ENCODE measurements at regions not wholly inside any gene's neighbourhood (a gene's known extent, or its start where the extent isn't known, plus 50 kb on each side); places are given as distances from the start of the nearest gene placed in this dataset.
"Not testable (repeated sequence)": the region's sequence is repeated elsewhere in the genome, so short reads cannot be mapped to it uniquely, and the experiment has no call there.

DNA sequence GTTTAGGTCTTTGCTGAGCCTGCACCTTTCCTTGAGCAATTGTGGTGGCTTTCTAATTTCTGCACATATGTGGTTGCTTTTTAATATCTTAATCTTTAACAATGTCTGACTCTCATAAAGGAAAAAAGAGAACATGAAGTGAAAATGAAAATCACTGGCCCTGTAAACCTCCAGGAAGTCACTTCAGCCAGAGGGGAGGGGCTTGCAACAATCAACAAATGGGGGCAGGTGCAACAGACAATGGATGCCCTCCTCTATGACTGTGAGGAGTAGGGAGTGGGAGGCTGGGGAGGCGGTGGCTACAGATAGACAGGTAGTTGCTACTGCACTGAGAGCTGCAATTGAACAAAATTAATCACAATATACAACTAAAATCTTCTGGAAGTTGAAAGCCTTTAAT is 1377.4 kb downstream of the XPNPEP1 start:
- Mint-ChIP-seq H3K4me1 (ENCODE audit: low read depth) (no peaks in the 10 kb centered on the region), H3K27me3 (no peaks in the 10 kb centered on the region), H3K27ac (no peak overlapping the region), H3K4me3 (no peak overlapping the region), H3K9me3 (no peaks in the 10 kb centered on the region), H3K36me3 (ENCODE audit: low read depth) (no peaks in the 10 kb centered on the region)

DNA sequence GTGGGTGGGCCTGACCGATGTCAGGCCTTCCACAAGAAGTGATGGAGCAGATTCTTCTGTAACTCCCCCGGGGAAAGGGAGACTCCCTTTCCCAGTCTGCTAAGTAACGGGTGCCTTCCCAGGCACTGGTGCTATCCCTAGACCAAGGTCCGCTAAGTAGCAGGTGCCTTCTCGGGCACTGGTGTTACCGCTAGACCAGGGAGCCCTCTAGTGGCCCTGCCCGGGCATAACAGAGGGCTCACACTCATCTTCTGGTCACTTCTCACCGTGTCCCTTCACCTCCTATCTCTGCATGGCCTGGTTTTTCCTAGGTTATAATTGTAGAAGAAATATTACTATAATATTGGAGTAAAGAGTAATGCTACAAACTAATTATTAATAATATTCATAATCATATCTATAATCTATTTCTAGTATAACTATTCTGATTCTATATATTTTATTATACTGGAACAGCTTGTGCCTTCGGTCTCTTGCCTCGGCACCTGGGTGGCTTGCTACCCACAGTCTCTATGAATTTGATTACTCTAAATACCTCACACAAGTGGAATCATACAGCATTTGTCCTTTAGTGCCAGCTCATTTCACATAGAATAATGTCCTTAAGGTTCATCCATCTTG is 1378.7 kb downstream of the XPNPEP1 start:
- Mint-ChIP-seq H3K9me3 (no peaks in the 10 kb centered on the region), H3K36me3 (ENCODE audit: low read depth) (no peaks in the 10 kb centered on the region), H3K4me3 (no peak overlapping the region), H3K4me1 (ENCODE audit: low read depth) (no peaks in the 10 kb centered on the region), H3K27me3 (no peaks in the 10 kb centered on the region), H3K27ac (no peak overlapping the region)

DNA sequence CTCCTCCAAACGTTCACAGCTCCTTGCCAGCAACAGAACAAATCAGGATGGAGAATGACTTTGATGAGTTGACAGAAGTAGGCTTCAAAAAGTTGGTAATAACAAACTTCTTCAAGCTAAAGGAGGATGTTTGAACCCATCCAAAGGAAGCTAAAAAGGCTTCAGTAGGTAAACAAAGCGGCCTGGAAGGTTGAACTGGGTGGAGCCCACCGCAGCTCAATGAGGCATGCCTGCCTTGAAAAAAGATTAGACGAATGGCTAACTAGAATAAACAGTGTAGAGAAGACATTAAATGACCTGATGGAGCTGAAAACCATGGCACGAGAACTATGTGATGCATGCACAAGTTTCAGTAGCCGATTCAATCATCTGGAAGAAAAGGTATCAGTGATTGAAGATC is 1369.0 kb upstream of the SORCS1 start:
- not testable (repeated sequence) for H3K9me3 Mint-ChIP-seq; H3K27ac Mint-ChIP-seq; H3K4me1 Mint-ChIP-seq (ENCODE audit: low read depth); H3K4me3 Mint-ChIP-seq; H3K36me3 Mint-ChIP-seq (ENCODE audit: low read depth); H3K27me3 Mint-ChIP-seq

DNA sequence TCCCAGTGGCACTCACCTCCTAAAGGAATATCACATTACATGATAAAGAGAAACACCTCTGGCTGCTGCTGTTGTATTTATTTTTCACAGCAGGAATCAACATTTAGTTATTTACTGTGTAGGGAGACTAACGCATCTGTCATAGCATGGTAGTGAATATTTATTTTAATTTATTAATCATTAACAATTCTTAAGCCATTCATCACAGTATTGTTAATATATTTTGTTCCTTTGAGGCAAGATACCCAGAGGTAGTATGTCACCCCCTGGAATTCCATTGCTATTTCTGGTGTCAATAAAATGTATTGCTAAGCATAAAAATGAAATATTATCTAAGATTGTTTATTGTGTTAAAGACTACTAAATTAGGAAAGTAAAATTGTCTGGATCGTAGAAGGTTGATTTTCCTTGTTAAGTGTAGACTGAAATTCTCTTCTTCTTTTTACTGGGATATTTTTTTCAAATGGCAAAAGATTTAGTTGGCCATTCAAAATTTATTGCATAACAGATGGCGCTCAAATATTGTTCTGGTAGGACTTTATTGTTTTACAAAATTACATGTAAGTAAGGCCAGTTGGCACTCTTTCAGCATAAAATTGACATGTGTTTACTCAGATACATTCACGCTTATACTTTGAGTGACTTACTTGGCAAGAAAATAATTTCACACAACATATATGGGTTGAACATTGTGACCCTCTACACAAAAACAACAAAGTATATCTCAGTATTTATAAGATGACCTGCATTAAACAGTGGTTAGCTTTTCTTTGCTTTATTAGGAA is 1358.7 kb upstream of the SORCS1 start:
- Mint-ChIP-seq H3K36me3 (ENCODE audit: low read depth) (no peaks in the 10 kb centered on the region), H3K27me3 (no peaks in the 10 kb centered on the region), H3K4me1 (ENCODE audit: low read depth) (no peaks in the 10 kb centered on the region), H3K9me3 (peaks cover 4% of the 10 kb centered on the region), H3K27ac (no peak overlapping the region), H3K4me3 (no peak overlapping the region)

DNA sequence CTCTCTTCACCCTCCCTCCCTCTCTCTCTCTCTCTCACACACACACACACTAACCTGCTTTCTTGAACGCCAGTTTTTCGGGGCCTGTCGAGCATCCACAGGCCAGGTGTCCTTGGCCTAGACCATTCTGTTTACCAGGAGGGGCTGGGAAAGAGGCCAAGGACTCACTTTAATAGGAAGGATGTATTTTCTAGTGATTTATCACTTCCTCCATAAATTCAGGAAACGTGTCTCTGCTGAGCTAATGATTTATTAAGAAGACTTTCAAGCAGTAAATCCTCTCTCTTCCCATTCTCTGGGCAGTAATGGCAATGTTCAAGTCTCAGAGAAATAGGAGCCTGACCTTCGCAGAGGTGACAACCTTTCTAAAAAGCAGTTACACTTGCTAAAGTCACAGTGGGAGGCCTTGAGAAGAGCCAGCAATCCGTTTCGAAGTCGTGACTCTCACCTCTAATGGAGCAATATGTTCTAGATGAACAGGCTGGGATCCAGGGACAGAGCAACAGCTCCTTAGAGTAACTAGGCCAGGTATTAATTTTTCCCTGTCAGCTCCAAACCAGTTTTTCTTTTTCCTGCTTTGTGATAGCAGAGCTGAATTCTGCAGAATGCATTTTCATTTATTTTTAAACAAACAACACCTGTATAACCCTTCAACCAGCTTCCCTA is 1357.5 kb upstream of the SORCS1 start:
- H3K4me3 Mint-ChIP-seq, result no peak overlapping the region
- H3K36me3 Mint-ChIP-seq (ENCODE audit: low read depth), result no peaks in the 10 kb centered on the region
- H3K27ac Mint-ChIP-seq, result no peak overlapping the region
- H3K9me3 Mint-ChIP-seq, result peaks cover 4% of the 10 kb centered on the region
- H3K27me3 Mint-ChIP-seq, result no peaks in the 10 kb centered on the region
- no peaks in the 10 kb centered on the region for H3K4me1 Mint-ChIP-seq (ENCODE audit: low read depth)

DNA sequence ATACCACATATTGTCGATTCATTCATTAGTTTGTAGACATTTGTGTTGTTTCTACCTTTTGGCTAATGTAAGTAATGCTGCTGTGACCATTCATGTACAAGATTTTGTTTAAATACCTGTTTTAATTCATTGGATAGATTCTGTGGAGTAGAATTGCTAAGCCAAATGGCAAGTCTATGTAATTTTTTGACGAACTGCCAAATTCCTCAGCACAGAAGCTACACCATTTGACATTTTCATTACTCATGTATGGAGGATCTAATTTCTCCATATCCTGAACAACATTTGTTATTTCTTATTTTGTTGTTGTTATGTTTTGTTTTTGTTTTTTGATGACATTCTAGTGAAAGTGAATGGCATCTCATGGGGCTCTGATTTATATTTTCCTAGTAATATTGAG is 1351.3 kb upstream of the SORCS1 start:
- no peaks in the 10 kb centered on the region for H3K27me3 Mint-ChIP-seq
- no peaks in the 10 kb centered on the region for H3K9me3 Mint-ChIP-seq
- H3K4me1 Mint-ChIP-seq (ENCODE audit: low read depth), result no peaks in the 10 kb centered on the region
- H3K36me3 Mint-ChIP-seq (ENCODE audit: low read depth), result no peaks in the 10 kb centered on the region
- no peak overlapping the region for H3K4me3 Mint-ChIP-seq
- no peak overlapping the region for H3K27ac Mint-ChIP-seq

DNA sequence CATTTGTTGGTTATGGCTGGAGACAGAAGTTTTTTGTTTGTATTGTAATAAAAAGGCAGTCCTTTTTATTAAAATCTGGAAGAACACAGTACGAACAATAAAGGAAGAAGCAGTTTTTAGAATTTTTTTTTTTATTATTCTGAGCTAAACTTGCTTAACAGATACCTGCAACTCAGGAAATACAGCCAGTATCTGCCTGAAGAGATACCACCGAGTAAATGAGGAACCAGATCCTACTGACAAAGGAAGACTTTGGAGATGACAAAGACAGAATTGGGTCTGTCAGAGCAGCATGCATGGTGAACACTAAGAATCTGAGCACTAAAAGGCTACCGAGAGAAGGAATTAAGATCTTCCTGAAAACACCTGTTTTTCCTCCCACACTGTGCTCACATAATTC is 1335.9 kb upstream of the SORCS1 start:
- Mint-ChIP-seq H3K27ac (no peak overlapping the region), H3K4me1 (ENCODE audit: low read depth) (no peaks in the 10 kb centered on the region), H3K36me3 (ENCODE audit: low read depth) (no peaks in the 10 kb centered on the region)

DNA sequence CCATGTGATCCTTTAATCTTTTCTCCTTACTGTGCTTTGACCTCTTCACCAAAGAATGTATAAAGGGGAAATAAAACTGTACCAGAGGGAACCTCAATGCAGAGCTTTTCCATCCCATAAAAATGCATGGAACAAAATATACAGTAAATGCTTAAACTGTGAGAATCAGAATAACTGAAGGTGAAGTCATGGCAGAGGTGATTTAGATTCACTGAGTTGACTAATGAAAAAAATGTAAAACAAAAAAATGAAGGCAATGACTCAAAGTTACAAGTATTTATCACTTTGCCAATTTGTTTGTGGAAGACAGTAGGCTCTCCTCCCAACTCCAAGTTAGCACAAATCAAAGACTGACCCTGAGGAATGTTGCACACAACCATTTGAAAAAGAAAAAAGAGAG is 1331.6 kb upstream of the SORCS1 start:
- Mint-ChIP-seq H3K27me3 (no peaks in the 10 kb centered on the region), H3K4me1 (ENCODE audit: low read depth) (no peaks in the 10 kb centered on the region), H3K4me3 (no peak overlapping the region), H3K27ac (no peak overlapping the region), H3K9me3 (peaks cover 18% of the 10 kb centered on the region), H3K36me3 (ENCODE audit: low read depth) (no peaks in the 10 kb centered on the region)

More for the DNA sequence above, 1335.9 kb upstream of the SORCS1 start:
- no peaks in the 10 kb centered on the region for H3K27me3 Mint-ChIP-seq
- H3K9me3 Mint-ChIP-seq, result peaks cover 25% of the 10 kb centered on the region
- no peak overlapping the region for H3K4me3 Mint-ChIP-seq

DNA sequence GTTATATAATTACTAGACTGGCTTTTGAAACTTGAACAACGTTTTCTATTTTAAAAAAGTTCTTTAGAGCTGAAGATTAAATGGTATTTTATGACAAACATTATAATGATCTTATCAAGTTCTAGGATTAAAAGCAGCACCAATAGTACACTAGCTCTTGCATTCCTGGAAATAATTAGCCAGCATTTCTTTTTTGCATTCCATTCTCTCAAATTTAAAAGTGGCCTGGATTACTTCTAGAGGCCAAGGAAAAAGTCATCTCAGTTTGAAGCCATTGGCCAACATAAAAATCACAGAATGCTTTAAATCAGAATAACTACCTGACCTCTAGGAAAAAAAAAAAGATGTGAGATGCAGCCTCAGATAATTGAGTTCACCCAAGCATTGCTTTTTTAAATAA is 1326.4 kb upstream of the SORCS1 start:
- Mint-ChIP-seq H3K4me1 (ENCODE audit: low read depth) (no peaks in the 10 kb centered on the region), H3K27ac (no peak overlapping the region), H3K9me3 (peaks cover 4% of the 10 kb centered on the region), H3K27me3 (no peaks in the 10 kb centered on the region), H3K36me3 (ENCODE audit: low read depth) (no peaks in the 10 kb centered on the region), H3K4me3 (no peak overlapping the region)

DNA sequence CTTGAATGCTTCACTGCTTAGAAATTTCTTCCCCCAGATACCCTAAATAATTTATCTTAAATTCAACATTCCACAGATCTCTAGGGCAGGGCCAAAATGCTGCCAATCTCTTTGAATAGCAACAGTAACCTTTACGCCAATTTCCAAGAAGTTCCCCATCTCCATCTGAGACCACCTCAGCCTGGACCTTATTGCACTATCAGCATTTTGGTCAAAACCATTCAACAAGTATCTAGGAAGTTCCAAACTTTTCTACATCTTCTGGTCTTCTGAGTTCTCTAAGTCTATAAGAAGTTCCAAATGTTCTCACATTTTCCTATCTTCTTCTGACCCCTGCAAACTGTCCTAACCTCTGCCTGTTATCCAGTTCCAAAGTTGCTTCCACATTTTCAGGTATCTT is 1306.9 kb upstream of the SORCS1 start:
- Mint-ChIP-seq H3K4me1 (ENCODE audit: low read depth) (peaks cover 3% of the 10 kb centered on the region), H3K9me3 (peaks cover 4% of the 10 kb centered on the region)

DNA sequence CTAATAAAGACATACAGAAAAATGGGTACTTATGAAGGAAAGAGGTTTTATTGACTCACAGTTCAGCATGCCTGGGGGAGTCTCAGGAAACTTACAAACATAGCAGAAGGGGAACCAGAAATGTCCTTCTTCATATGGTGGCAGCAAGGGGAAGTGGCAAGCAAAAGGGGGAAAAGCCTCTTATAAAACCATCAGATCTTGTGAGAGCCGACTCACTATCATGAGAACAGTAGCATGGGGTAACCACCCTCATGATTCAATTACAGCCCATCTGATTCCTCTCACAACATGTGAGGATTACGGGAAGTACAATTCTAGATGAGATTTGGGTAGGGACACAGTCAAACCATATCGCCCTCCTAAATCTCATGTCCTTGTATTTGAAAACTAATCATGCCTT is 1305.4 kb upstream of the SORCS1 start:
- Mint-ChIP-seq H3K4me3 (no peak overlapping the region), H3K4me1 (ENCODE audit: low read depth) (peaks cover 3% of the 10 kb centered on the region), H3K36me3 (ENCODE audit: low read depth) (no peaks in the 10 kb centered on the region), H3K27me3 (peaks cover 16% of the 10 kb centered on the region), H3K27ac (no peak overlapping the region), H3K9me3 (peaks cover 4% of the 10 kb centered on the region)

More for the DNA sequence above, 1306.9 kb upstream of the SORCS1 start:
- H3K4me3 Mint-ChIP-seq, result no peak overlapping the region
- no peaks in the 10 kb centered on the region for H3K36me3 Mint-ChIP-seq (ENCODE audit: low read depth)
- H3K27me3 Mint-ChIP-seq, result peaks cover 8% of the 10 kb centered on the region
- no peak overlapping the region for H3K27ac Mint-ChIP-seq

DNA sequence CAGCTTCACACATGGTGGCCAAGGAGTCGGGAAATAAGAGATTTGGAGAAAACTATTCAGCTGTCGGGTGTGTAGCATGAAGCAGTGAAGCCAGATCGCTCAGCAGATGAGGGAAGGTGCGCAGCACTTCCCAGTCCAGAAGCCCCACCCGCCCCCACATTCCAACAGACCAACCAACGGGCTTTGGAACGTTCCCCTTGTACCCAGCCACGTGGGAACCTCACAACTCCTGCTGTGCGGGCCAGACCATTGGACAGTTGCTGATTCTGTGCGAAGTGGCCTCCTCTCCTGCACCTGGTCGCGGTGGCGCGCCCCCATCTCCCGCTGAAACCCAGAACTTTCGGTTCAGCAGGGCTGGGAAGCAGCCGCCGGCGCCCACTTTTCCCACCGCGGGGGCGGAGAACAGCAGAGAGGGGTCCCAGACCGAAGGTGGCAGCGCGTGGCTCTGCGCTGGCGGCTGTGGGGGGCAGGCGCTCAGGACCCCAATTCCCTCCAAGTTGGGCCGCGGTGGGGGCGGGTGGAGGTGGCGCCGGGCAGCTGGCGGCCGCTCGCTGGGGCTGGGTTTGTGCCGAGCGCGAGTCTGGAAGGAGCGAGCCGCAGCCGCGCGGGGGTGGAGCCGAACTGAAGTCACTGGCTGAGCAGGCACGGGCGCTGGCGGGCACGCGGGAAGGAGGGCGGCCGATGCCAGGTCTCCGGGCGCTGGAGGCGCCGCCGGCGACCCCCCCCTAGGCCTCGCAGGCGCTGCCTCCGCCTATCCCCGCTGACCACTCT is 1301.5 kb upstream of the SORCS1 start:
- Mint-ChIP-seq H3K4me3 (no peak overlapping the region), H3K9me3 (peaks cover 4% of the 10 kb centered on the region), H3K27ac (no peak overlapping the region), H3K27me3 (peaks cover 22% of the 10 kb centered on the region), H3K4me1 (ENCODE audit: low read depth) (peaks cover 3% of the 10 kb centered on the region), H3K36me3 (ENCODE audit: low read depth) (no peaks in the 10 kb centered on the region)

DNA sequence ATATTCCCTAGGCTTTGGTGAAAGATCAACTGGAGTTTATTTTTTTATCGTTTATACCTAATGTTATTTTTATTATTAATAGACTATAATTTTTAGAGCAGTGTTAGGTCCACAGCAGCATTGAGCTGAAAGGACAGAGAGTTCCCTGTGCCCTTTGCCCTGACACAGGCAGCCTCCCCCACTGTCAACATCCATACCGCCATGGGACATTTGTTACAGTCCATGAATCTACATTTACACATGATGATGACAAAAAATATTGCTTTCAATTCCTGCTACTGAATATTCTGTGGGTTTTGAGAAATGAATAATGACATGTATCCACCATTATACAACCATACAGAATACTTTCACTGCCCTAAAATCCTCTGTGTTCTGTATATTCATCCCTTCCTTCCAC is 1297.5 kb upstream of the SORCS1 start:
- H3K36me3 Mint-ChIP-seq (ENCODE audit: low read depth), result no peaks in the 10 kb centered on the region
- H3K27me3 Mint-ChIP-seq, result peaks cover 19% of the 10 kb centered on the region

DNA sequence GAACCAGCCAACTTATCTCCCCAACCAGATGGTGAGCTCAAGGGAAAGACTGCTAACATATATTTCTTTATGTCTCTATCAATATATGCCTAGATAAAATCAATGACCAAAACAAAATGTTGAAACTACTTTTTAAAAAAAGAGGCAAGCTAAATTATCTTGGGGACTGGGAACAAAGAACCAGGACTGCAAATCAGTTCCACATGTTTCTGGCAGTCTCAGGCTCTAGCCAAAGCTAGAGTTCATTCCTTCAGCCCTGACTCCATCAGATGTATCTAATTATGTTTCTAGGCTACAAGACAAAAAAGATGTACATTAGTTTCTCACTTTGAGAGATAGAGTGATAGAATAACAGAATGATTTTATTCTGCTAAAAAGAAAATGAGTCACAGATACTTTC is 1290.3 kb upstream of the SORCS1 start:
- Mint-ChIP-seq H3K4me3 (no peak overlapping the region), H3K9me3 (peaks cover 17% of the 10 kb centered on the region), H3K36me3 (ENCODE audit: low read depth) (no peaks in the 10 kb centered on the region), H3K4me1 (ENCODE audit: low read depth) (no peaks in the 10 kb centered on the region), H3K27me3 (no peaks in the 10 kb centered on the region), H3K27ac (no peak overlapping the region)

More for the DNA sequence above, 1297.5 kb upstream of the SORCS1 start:
- H3K4me1 Mint-ChIP-seq (ENCODE audit: low read depth), result peaks cover 3% of the 10 kb centered on the region
- no peak overlapping the region for H3K27ac Mint-ChIP-seq
- no peaks in the 10 kb centered on the region for H3K9me3 Mint-ChIP-seq
- no peak overlapping the region for H3K4me3 Mint-ChIP-seq

DNA sequence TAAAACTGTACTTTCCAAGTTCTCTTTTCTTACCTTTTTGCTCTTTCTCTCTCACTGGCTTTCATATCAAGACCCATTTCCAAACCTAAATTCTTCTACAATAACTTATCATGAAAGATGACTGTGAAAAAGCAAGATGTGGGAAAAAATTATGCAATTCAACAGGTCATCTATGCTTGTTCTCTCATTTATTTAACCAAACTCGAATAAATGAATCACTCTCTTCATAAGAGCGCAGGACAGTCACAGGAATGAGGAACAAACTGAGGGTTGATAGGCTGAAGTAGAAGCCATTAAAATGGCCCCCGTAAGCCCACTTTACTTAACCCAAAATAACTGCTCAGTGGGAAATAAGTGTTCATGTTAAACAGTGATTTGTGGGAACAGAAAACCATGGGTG is 1289.7 kb upstream of the SORCS1 start:
- Mint-ChIP-seq H3K9me3 (peaks cover 19% of the 10 kb centered on the region), H3K4me1 (ENCODE audit: low read depth) (no peaks in the 10 kb centered on the region), H3K4me3 (no peak overlapping the region), H3K27ac (no peak overlapping the region), H3K36me3 (ENCODE audit: low read depth) (no peaks in the 10 kb centered on the region), H3K27me3 (no peaks in the 10 kb centered on the region)
